ENCODE measurements at regions not wholly inside any gene's neighbourhood (a gene's known extent, or its start where the extent isn't known, plus 50 kb on each side); places are given as distances from the start of the nearest gene placed in this dataset.

DNA sequence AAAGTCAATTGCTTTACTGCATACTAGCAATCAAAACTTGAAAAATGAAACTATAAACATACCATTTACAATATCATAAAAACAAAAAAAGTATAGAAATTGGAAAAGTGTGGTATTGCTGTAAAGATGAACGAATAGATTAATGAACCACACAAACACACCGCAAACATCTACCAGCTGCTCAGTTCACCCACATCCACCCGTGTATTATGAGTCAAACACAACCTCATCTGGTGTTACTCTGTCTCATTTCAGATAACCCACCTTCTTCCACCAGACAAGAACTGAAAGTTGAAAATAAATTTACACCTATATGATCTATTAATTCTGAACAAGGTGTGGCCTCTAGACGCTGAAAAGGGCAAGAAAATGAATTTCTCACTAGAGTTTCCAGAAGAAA is 53.3 kb downstream of the BLID start:
- no peak for DNase-seq

DNA sequence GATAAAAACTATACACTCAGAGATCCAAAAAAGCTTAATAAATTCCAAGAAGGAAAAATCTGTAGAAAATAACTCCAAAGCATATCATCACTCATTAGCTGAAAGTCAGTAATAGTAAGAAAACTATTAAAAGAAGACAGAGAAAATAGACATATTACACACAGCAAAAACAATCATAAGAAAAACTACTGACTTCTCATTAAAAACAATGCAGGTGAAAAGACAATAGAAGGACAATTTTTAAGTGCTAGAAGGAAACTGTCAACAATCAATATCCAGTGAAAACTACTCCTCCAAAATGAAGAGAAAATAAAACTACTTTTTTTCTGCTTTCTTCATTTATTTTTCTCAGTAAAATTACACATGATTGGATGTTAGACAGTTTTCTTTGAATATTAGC is 56.5 kb downstream of the BLID start:
- no peak for DNase-seq

GRCh38 chr11:122050021-122050690 is 65.9 kb downstream of the BLID start:
- no peak for DNase-seq

- no peak for DNase-seq
Observed at GRCh38 chr11:122048401-122048800, 67.6 kb downstream of the BLID start.

- no peak for DNase-seq
Observed at GRCh38 chr11:122046846-122047245, 69.2 kb downstream of the BLID start.

DNA sequence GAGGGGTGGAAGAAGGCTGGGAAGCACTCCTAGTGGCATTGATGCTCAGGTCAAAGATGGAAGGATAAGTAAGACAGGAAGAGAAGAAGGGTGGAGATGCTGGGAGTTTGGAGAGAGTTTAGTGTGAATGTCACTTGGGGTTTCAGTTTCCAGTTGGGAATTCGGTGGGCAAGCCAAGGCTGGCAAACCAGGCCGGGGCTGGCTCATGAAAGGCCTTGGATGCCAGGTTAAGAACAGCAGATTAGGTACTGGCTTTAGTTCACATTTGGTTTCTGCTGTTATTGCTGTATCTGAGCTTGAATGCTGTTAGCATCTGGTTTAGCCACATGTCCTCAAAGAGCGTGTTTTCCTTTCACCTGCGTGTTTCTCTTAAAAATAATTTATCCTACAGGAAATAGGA is 69.6 kb downstream of the BLID start:
- no peak for DNase-seq

DNA sequence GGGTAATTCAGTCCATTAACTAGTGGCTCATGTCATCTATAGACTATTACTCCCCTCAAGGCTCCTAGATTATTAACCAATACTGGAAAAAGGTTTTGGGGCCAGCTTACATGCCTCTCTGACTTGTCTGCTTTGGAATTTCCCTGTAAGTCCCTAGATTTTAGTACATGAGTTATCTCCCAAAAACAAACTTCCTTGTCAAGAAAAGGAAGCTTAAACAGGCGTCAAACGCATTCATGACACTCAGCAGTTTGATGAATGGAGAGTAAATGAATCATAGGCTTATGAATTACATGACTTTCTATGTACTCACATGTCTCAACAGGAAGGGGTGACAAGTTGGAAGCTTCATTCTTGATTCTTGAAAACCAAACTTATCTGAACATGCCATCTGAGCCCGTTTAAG is 70.8 kb downstream of the BLID start:
- no peak for DNase-seq

- DNase-seq = no peak
Observed at GRCh38 chr11:122044086-122044485, 71.9 kb downstream of the BLID start.

DNA sequence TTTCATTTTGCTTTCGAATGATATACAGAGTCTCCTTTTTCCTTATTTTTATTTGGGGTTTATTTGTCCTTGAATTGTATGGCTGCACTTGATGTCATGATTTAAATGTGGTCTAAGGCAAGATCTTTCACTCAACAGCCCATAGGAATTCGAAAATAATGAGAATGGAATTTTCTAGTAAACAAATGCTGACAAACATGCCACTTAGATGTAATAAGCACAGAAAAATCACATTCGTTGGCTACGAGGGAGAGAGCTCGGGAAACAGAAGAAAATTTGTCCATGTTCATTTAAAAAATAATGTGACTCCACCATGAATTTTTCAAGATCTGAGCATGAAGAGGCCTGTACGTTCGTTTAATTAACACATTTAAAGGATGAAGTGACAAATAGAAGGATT is 73.0 kb downstream of the BLID start:
- DNase-seq = no peak

DNA sequence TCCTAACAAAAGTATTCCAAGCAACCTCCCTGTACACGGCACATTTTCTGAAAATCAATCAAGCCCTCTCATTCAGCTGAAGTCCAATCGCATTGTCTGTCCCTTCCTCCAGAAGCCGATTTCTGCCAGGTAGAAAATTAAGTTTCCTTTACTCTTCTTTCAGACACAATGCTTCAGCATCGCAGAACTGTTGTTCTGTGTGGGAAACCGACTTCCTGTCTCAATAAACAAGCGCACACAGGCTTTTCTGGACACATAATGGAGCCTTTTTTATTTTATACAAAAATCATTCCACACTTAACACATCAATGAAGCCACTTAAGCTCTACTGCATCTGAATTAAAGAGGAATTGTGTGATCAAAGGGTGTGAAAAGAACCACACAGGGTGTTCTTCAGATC is 75.6 kb downstream of the BLID start:
- DNase-seq = no peak

DNA sequence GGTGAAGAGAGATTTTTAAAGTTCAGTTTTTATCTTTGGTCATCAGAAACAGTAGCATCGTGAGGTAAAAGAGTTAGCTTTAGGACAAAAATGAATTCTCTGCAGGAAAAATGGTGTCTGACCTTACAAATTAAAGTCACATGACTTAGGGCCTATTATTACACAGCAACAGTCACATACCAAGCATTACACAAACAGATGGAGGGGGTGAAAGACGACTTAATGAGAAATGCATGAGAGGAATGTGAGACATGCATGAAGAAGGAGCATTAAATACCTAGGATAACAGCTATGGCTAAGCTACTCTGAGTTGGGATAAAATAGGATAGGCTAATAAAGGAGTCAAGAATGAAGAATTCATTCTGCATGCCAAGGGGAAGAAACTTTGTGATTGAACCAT is 77.5 kb downstream of the BLID start:
- no peak for DNase-seq

DNA sequence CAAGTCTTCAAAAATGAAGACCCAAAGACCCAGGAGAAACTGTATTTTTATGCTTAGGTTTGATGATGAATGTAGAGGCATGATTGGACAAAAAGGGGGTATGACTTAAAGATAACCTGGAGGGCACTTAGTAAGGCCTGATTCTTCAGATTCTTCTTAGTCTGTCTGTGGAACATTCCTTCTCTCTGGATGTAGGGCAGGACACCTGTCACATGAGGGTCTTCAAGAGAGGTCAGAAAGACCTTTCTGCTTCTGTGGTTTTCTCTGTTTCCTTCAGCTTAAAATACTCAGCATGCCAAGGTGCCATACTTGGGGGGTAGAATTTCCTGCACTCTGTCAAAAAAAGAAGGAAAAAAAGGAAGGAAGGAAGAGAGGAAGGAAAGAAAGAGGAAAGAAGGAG is 78.1 kb downstream of the BLID start:
- DNase-seq = no peak

GRCh38 chr11:122036493-122036892 is 79.5 kb downstream of the BLID start:
- no peak for DNase-seq

DNA sequence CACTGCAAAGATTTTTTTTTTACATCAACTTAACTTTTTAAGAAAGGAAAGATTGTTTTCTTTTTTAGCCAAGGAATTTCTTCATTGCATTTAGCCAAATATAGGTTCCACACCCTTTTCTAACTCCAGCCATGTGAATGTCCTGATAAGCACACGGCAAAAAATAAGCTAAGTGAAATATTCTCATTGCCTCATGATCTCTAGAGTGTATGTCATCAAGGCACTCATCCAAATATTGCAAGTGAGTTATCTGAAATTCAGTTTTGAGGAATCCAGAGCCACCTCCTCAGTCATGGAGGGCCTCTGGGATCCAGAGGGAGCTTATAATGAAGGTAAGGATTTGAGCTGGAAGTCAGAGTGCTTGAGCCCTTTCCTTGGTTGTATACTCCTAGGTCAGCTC is 80.0 kb downstream of the BLID start:
- DNase-seq = no peak

- no peak for DNase-seq
Observed at GRCh38 chr11:122033631-122034030, 82.4 kb downstream of the BLID start.

GRCh38 chr11:122033193-122033592 is 82.8 kb downstream of the BLID start:
- no peak for DNase-seq

DNA sequence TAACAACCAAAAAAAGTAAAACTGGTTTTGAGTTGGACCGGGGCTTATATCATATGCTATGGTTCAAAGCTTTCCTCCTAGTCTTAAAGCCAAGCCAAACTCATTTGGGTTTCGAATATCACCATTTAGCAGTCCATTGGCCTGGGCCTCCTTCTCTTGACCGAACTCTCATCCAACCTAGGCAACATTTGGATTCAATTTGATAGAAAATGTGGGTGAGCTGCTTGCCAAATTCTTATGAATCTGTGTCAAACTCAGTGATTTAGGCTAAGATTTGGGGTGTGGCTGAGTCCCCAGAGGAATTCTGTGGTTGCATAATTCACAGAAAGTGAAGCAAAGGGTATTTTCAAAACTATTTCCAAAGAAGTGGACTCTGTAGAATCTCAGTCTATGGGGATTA is 83.7 kb downstream of the BLID start:
- no peak for DNase-seq

GRCh38 chr11:122031813-122032212 is 84.2 kb downstream of the BLID start:
- DNase-seq = no peak

DNA sequence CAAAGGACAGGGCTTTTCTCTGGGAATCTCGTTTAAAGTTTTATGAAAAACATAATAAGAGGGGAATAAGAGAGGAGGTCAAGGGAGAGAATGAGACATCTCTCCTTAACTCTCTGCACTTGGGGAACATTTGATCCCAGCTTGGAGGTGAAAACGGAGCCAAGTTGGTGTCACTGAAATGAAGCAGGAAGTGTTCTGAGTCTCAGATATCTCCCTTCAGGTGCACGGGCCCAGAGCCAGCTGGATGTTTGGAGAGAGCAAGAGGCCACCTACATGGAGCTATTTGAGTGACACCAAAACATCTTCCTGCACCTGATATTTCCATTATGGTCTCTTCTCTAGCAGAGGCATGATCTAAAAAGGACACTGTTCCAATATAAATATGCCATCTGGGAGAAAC is 85.7 kb downstream of the BLID start:
- no peak for DNase-seq

- no peak for DNase-seq
Observed at GRCh38 chr11:122028545-122028944, 87.5 kb downstream of the BLID start.

- no peak for DNase-seq
Observed at GRCh38 chr11:122028036-122028435, 88.0 kb downstream of the BLID start.

DNA sequence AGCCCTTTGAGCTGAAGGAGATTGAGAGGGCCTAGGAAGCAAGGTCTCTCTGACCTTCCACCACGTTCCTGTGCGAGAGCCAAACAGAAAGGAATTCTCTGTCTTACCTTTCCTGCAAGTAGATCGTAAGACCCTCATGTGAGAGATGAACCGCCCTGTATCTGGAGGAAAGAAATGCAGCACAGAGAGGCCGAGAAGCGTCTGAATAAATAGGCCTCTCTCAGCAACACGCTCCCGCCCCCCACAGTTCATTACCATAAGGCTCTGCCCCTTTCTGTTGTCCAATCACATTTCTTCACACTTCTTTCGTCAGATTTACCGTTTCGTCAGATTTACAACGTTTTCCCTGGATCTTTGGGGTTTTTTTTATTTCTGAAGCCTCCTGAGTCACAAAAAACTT is 90.3 kb downstream of the BLID start:
- no peak for DNase-seq

DNA sequence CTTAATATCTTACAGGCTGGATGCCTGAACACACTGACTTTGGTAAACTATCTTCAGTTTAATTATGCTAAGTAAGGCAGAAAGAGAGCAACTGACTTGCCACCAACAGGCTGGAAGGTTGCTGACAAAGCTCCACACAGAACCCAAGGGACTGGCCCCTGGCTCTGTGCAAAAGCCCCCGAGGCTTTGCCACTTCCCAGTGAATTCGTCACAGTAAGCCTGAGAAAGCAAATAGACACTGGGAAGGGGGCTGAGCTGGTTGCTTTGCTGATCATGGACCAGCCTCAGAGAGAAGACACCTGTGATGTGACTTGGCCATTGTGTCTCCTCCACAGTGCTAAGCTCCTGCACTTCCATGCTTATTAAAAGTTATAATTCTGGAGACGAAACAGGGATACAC is 91.7 kb downstream of the BLID start:
- DNase-seq = no peak

GRCh38 chr11:122023614-122024250 is 92.3 kb downstream of the BLID start:
- DNase-seq = no peak

Measured in right lung (tissue), 2 donors.